ENCODE measurements at regions not wholly inside any gene's neighbourhood (a gene's known extent, or its start where the extent isn't known, plus 50 kb on each side); places are given as distances from the start of the nearest gene placed in this dataset.

- Histone ChIP-seq H3K4me3 (replicated peaks in 1 of 3; ENCODE audit: insufficient read depth in 1 of 3, low read depth in 2 of 3, low read length in 3 of 3) (no peak overlapping the region), H2AFZ (ENCODE audit: low read length) (no peak overlapping the region), H3K9ac (ENCODE audit: insufficient read depth, low read depth, low read length) (no peak overlapping the region), H3K4me2 (ENCODE audit: low read depth, low read length) (no peak overlapping the region), H3K4me1 (ENCODE audit: insufficient read depth, low read length) (no peaks in the 10 kb centered on the region), H3K79me2 (ENCODE audit: insufficient read depth, low read length) (no peaks in the 10 kb centered on the region), H4K20me1 (ENCODE audit: insufficient read depth, low read length) (no peaks in the 10 kb centered on the region), H3K27ac (ENCODE audit: extremely low read length, insufficient read depth, low read length) (no peak overlapping the region), H3K36me3 (replicated peaks in 1 of 2; ENCODE audit: control insufficient read depth in 1 of 2, insufficient read depth in 2 of 2, low read length in 2 of 2) (no peaks in the 10 kb centered on the region), H3K27me3 (ENCODE audit: control insufficient read depth in 1 of 2, insufficient read depth in 2 of 2, low read length in 2 of 2) (no peaks in the 10 kb centered on the region), H3K9me3 (ENCODE audit: low read length) (peaks cover 24% of the 10 kb centered on the region)
- ATAC-seq (no peak), DNase-seq (ENCODE audit: low spot score) (no peak), FAIRE-seq (no peak)
- no peak for TF ChIP-seq MTERF4 (CRISPR knock-in tag; IDR thresholded peaks at IDR 0.05)
- TF ChIP-seq MED8 (CRISPR knock-in tag; IDR thresholded peaks at IDR 0.05; ENCODE audit: insufficient replicate concordance) = no peak
- TF ChIP-seq PLSCR1 (CRISPR knock-in tag; IDR thresholded peaks at IDR 0.05; ENCODE audit: borderline replicate concordance) = no peak
- TF ChIP-seq POLR2AphosphoS5 (IDR thresholded peaks at IDR 0.05; ENCODE audit: low read depth, low read length) = no peak
- TF ChIP-seq ZNF530 (CRISPR knock-in tag; IDR thresholded peaks at IDR 0.05; ENCODE audit: low read depth) = no peak
- intact Hi-C loops (cut with micrococcal nuclease; ENCODE audit: unreplicated experiment) = no loop called here
- in situ Hi-C loops (cut with HindIII; ENCODE audit: extremely low pct_ligation_motif_present, low pct_unique_long_range_greater_than_20kb) = no loop called here
- CTCF ChIA-PET (ENCODE audit: low intra/inter-chr PET ratio, low total read pairs) = no interaction called here
- POLR2A ChIA-PET = no interaction called here
- 17% methylated on average over 3 of the region's 3 CpGs for WGBS (ENCODE audit: low lambda C conversion rate)
- no TSS peak for BruUV-seq (replicated peaks)
These were observed 574.8 kb downstream of the FLRT2 start for GRCh38 chr14:86104691-86105265.

- TF ChIP-seq TFDP1 (CRISPR knock-in tag; IDR thresholded peaks at IDR 0.05; ENCODE audit: borderline replicate concordance) (no peak), ZNF576 (CRISPR knock-in tag; IDR thresholded peaks at IDR 0.05) (no peak), ZNF343 (CRISPR knock-in tag; IDR thresholded peaks at IDR 0.05) (no peak), THAP9 (CRISPR knock-in tag; IDR thresholded peaks at IDR 0.05; ENCODE audit: borderline replicate concordance) (no peak), KDM6A (CRISPR knock-in tag; IDR thresholded peaks at IDR 0.05; ENCODE audit: low read depth) (no peak), GLI4 (CRISPR knock-in tag; IDR thresholded peaks at IDR 0.05; ENCODE audit: borderline replicate concordance) (no peak), ZNF460 (CRISPR knock-in tag; IDR thresholded peaks at IDR 0.05; ENCODE audit: borderline replicate concordance) (no peak), MATR3 (CRISPR knock-in tag; IDR thresholded peaks at IDR 0.05) (no peak)
- DNase-seq (ENCODE audit: low spot score) (no peak), FAIRE-seq (no peak), ATAC-seq (no peak)
- no peaks in the 10 kb centered on the region for H3K36me3 ChIP-seq (replicated peaks in 1 of 2; ENCODE audit: control insufficient read depth in 1 of 2, insufficient read depth in 2 of 2, low read length in 2 of 2)
- peaks cover 52% of the 10 kb centered on the region for H3K9me3 ChIP-seq (ENCODE audit: low read length)
- no peaks in the 10 kb centered on the region for H3K79me2 ChIP-seq (ENCODE audit: insufficient read depth, low read length)
- no peaks in the 10 kb centered on the region for H3K4me1 ChIP-seq (ENCODE audit: insufficient read depth, low read length)
- H4K20me1 ChIP-seq (ENCODE audit: insufficient read depth, low read length) = no peaks in the 10 kb centered on the region
- H3K27me3 ChIP-seq (ENCODE audit: control insufficient read depth in 1 of 2, insufficient read depth in 2 of 2, low read length in 2 of 2) = no peaks in the 10 kb centered on the region
- ChIA-PET POLR2A (no interaction called here), CTCF (ENCODE audit: low intra/inter-chr PET ratio, low total read pairs) (no interaction called here)
- H3K27ac ChIP-seq (ENCODE audit: extremely low read length, insufficient read depth, low read length) = no peak overlapping the region
- H3K9ac ChIP-seq (ENCODE audit: insufficient read depth, low read depth, low read length) = no peak overlapping the region
- H3K4me3 ChIP-seq (replicated peaks in 1 of 3; ENCODE audit: insufficient read depth in 1 of 3, low read depth in 2 of 3, low read length in 3 of 3) = no peak overlapping the region
- H3K4me2 ChIP-seq (ENCODE audit: low read depth, low read length) = no peak overlapping the region
- intact Hi-C loops (cut with micrococcal nuclease; ENCODE audit: unreplicated experiment) = no loop called here
- no TSS peak for BruUV-seq (replicated peaks)
- no peak overlapping the region for H2AFZ ChIP-seq (ENCODE audit: low read length)
- in situ Hi-C loops (cut with HindIII; ENCODE audit: extremely low pct_ligation_motif_present, low pct_unique_long_range_greater_than_20kb) = no loop called here
These were observed 564.6 kb downstream of the FLRT2 start for GRCh38 chr14:86094512-86094911.
